NCI-H1694 treated with DMSO at 0.1 percent for 48 hours (cell line): ENCODE measurements at regions not wholly inside any gene's neighbourhood (a gene's known extent, or its start where the extent isn't known, plus 50 kb on each side); places are given as distances from the start of the nearest gene placed in this dataset.

Source experiments
- DNase-seq: peaks from one replicate; lab custom pipeline; 2025; lab: John Stamatoyannopoulos, UW

- DNase-seq: no peak
Measured at GRCh38 chr16:7183768-7184167, 148.9 kb upstream of the RBFOX1 start.

GRCh38 chr16:7182510-7183109 lies 150.0 kb upstream of the RBFOX1 start:
- DNase-seq: no peak

- no peak for DNase-seq
Measured at GRCh38 chr16:7177875-7178274, 154.8 kb upstream of the RBFOX1 start.

GRCh38 chr16:7171151-7171550 lies 161.5 kb upstream of the RBFOX1 start:
- no peak for DNase-seq

- no peak for DNase-seq
Measured at GRCh38 chr16:7167626-7168025, 165.0 kb upstream of the RBFOX1 start.

GRCh38 chr16:7161891-7162290 lies 170.8 kb upstream of the RBFOX1 start:
- no peak for DNase-seq

- no peak for DNase-seq
Measured at GRCh38 chr16:7160093-7160492, 172.6 kb upstream of the RBFOX1 start.

GRCh38 chr16:7158481-7158880 lies 174.2 kb upstream of the RBFOX1 start:
- DNase-seq: no peak

GRCh38 chr16:7150230-7150629 lies 182.4 kb upstream of the RBFOX1 start:
- no peak for DNase-seq

GRCh38 chr16:7148606-7149005 lies 184.0 kb upstream of the RBFOX1 start:
- DNase-seq: no peak

GRCh38 chr16:7140899-7141298 lies 191.7 kb upstream of the RBFOX1 start:
- no peak for DNase-seq

GRCh38 chr16:7137560-7138330 lies 194.9 kb upstream of the RBFOX1 start:
- DNase-seq: no peak

GRCh38 chr16:7132465-7132864 lies 200.2 kb upstream of the RBFOX1 start:
- no peak for DNase-seq

- DNase-seq: no peak
Measured at GRCh38 chr16:7124701-7125100, 207.9 kb upstream of the RBFOX1 start.

- no peak for DNase-seq
Measured at GRCh38 chr16:7124242-7124641, 208.4 kb upstream of the RBFOX1 start.

GRCh38 chr16:7116734-7117133 lies 215.9 kb upstream of the RBFOX1 start:
- no peak for DNase-seq

- DNase-seq: no peak
Measured at GRCh38 chr16:7115898-7116297, 216.7 kb upstream of the RBFOX1 start.

- no peak for DNase-seq
Measured at GRCh38 chr16:7113949-7114348, 218.7 kb upstream of the RBFOX1 start.

GRCh38 chr16:7113395-7113794 lies 219.2 kb upstream of the RBFOX1 start:
- DNase-seq: no peak

- no peak for DNase-seq
Measured at GRCh38 chr16:7111265-7111664, 221.4 kb upstream of the RBFOX1 start.

GRCh38 chr16:7107436-7107835 lies 225.2 kb upstream of the RBFOX1 start:
- no peak for DNase-seq

- DNase-seq: no peak
Measured at GRCh38 chr16:7103056-7103455, 229.6 kb upstream of the RBFOX1 start.

- no peak for DNase-seq
Measured at GRCh38 chr16:7101054-7101453, 231.6 kb upstream of the RBFOX1 start.

GRCh38 chr16:7097518-7097917 lies 235.1 kb upstream of the RBFOX1 start:
- no peak for DNase-seq
